H7 (cell line): ENCODE measurements at regions not wholly inside any gene's neighbourhood (a gene's known extent, or its start where the extent isn't known, plus 50 kb on each side); places are given as distances from the start of the nearest gene placed in this dataset.
"Not testable (repeated sequence)": the region's sequence is repeated elsewhere in the genome, so short reads cannot be mapped to it uniquely, and the experiment has no call there.

Source experiments
- DNase-seq: peaks from one replicate; pipeline ENCODE4 v3.0.0; 2012
- H3K27me3 ChIP-seq: 2 replicates; pipeline ENCODE4 v1.6.0; 2011; ENCODE audit warnings: mild to moderate bottlenecking, low read length; ENCODE audit not compliant: control insufficient read depth, insufficient read depth
- H3K36me3 ChIP-seq: replicated peaks from 2 replicates; pipeline ENCODE4 v1.5.1; 2011; ENCODE audit warnings: low read length; ENCODE audit not compliant: control insufficient read depth, insufficient read depth
- H3K4me3 ChIP-seq: 2 replicates; pipeline ENCODE4 v1.5.1; 2011; ENCODE audit warnings: low read depth, mild to moderate bottlenecking, control low read depth, low read length, moderate library complexity; ENCODE audit not compliant: insufficient read depth

GRCh38 chr2:217353591-217353990 lies 493.7 kb upstream of the TNP1 start:
- H3K36me3 ChIP-seq = no peaks in the 10 kb centered on the region

GRCh38 chr2:217351378-217351777 lies 491.5 kb upstream of the TNP1 start:
- no peak for DNase-seq

More at GRCh38 chr2:217353591-217353990, 493.7 kb upstream of the TNP1 start:
- Histone ChIP-seq H3K4me3 (no peak overlapping the region), H3K27me3 (no peaks in the 10 kb centered on the region; the same call in 1 of the 2 replicates)
- no peak for DNase-seq

DNA sequence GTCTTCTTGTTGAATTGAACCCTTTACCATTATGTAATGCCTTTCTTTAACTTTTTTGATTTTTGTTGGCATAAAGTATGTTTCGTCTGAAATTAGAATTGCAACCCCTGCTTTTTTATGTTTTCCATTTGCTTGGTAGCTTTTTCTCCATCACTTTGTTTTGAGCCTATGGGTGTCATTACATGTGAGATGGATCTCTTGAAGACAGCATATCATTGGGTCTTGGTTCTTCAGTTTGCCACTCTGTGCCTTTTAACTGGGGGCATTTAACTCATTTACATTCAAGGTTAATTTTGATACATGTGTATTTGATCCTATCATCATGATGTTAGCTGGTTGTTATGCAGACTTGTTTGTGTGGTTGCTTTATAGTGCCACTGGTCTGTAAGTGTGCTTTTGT lies 489.4 kb upstream of the TNP1 start:
- no peaks in the 10 kb centered on the region for H3K36me3 ChIP-seq

More at GRCh38 chr2:217351378-217351777, 491.5 kb upstream of the TNP1 start:
- Histone ChIP-seq H3K27me3 (no peaks in the 10 kb centered on the region), H3K36me3 (no peaks in the 10 kb centered on the region), H3K4me3 (no peak overlapping the region)

DNA sequence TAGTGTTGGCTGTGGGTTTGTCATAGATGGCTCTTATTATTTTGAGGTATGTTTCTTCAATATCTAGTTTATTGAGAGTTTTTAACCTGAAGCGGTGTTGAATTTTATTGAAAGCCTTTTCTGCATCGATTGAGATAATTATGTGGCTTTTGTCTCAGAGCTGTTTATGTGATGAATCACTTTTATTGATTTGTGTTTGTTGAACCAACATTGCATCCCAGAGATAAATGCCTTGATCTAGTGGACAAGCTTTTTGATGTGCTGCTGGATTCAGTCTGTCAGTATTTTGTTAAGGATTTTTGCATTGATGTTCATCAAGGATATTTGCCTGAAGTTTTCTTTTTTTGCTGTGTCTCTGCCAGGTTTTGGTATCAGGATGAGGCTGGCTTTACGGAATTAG lies 487.8 kb upstream of the TNP1 start:
- H3K4me3 ChIP-seq, H3K27me3 ChIP-seq, H3K36me3 ChIP-seq, DNase-seq: not testable (repeated sequence)

More for the DNA sequence above, 489.4 kb upstream of the TNP1 start:
- no peaks in the 10 kb centered on the region for H3K27me3 ChIP-seq
- DNase-seq = no peak
- no peak overlapping the region for H3K4me3 ChIP-seq

- H3K27me3 ChIP-seq, H3K36me3 ChIP-seq, DNase-seq, H3K4me3 ChIP-seq: not testable (repeated sequence)
These were observed 486.2 kb upstream of the TNP1 start for GRCh38 chr2:217346043-217346442.

GRCh38 chr2:217340899-217341298 lies 481.0 kb upstream of the TNP1 start:
- no peaks in the 10 kb centered on the region for H3K36me3 ChIP-seq
- peaks cover 3% of the 10 kb centered on the region; the same call in 1 of the 2 replicates for H3K27me3 ChIP-seq
- no peak overlapping the region for H3K4me3 ChIP-seq
- DNase-seq = no peak

DNA sequence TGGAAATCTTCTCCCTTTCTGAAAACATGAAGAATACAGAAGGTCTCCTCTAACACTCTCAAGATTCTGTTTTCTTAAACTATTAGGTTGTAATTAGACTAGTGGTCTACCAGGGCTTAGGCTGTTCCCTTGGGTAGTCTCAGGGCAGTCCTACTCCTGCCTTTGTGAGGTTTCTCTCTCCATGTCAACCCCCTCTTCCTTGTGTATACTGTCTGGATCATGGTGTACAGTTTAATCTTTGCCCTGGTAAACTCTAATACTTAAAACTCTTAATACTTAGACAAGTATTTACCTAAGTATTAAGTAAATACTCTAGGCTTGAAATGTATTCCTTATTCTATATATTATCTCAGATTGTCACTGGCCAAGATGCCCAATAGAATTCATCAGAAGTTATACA lies 480.3 kb upstream of the TNP1 start:
- peaks cover 3% of the 10 kb centered on the region; the same call in 1 of the 2 replicates for H3K27me3 ChIP-seq
- no peak for DNase-seq
- no peak overlapping the region for H3K4me3 ChIP-seq
- no peaks in the 10 kb centered on the region for H3K36me3 ChIP-seq

- no peak for DNase-seq
- Histone ChIP-seq H3K27me3 (peaks cover 3% of the 10 kb centered on the region; the same call in 1 of the 2 replicates), H3K4me3 (no peak overlapping the region), H3K36me3 (no peaks in the 10 kb centered on the region)
These were observed 479.9 kb upstream of the TNP1 start for GRCh38 chr2:217339753-217340152.

DNA sequence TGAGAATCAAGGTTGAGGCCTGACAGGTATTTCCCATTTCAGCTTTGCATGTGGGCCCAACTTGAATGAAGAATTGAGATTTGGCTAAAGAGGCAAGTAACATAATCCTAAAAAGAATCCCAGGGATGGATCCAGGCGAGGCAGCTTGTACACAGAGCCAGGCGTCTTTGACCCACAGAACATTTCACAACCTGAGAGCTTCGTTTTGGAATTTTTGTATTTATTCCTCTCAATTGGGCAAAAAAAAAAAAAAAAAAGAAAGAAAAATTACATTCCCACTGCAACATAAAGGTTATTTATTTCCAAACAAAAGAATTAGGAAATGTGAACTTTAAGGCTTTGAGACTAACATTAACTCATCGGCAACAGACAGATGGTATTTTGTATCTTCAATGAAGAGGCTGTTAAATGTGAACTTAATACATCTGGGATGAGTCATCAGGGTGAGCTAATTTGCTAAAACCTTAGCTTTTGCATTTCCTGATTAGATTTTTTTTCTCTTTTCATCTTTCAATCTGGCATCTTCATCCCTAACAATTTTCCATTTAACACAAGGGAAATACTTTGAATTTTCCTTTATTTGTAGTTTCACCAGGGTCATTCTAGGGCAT lies 478.5 kb upstream of the TNP1 start:
- Histone ChIP-seq H3K36me3 (no peaks in the 10 kb centered on the region), H3K27me3 (peaks cover 3% of the 10 kb centered on the region; the same call in 1 of the 2 replicates), H3K4me3 (no peak overlapping the region)
- DNase-seq = no peak

DNA sequence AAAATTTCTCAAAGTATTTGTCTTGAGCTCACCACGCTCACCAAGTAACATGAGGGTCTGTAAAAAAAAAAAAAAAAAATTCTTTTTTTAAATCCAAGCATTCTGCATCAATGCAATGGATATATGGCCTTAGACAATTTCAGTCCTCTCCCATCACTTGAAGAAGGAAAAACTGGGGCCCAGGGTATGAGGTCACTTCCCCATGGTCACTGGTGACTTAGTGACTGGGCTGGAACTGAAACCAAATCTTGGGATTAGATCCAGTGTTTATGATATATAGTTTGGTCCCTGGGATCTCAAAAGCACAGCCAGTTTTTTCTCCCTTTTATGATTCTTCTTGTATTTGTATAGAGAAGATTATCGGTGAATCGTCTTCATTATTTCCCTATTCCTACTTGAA lies 477.9 kb upstream of the TNP1 start:
- H3K36me3 ChIP-seq = no peaks in the 10 kb centered on the region
- DNase-seq = no peak
- peaks cover 6% of the 10 kb centered on the region; the same call in 1 of the 2 replicates for H3K27me3 ChIP-seq
- H3K4me3 ChIP-seq = no peak overlapping the region

GRCh38 chr2:217336694-217337093 lies 476.8 kb upstream of the TNP1 start:
- no peak for DNase-seq
- H3K27me3 ChIP-seq = peaks cover 6% of the 10 kb centered on the region; the same call in 1 of the 2 replicates
- no peaks in the 10 kb centered on the region for H3K36me3 ChIP-seq
- no peak overlapping the region for H3K4me3 ChIP-seq

DNA sequence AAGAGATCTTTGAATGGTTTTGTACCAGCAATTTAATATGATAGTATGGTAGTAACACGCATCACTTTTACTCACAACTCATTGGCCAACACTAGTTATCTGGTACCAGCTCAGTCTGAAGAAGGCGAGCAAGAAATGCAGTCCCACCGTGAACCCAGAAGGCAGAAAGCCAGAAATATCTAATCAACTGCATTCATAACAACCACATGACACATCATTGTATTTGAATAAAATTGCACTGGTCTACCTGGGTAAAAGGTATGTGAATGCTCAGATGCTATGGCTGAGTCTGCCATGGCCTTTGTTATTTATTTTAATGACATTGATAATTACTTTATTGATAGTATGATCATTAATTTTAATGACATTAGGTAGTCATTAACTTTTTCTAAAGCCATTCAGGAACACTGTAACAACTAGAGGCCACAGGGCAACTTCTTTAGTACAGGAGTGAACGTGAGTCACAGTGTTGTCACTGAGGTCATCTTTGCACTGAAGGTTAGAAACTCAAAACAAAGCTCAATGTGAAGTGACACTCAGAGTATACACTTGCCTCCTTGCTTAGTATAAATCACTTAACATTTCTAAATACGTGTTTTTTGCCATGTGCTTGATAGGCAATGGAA lies 475.6 kb upstream of the TNP1 start:
- H3K4me3 ChIP-seq = no peak overlapping the region
- H3K27me3 ChIP-seq = peaks cover 6% of the 10 kb centered on the region; the same call in 1 of the 2 replicates
- H3K36me3 ChIP-seq = no peaks in the 10 kb centered on the region
- DNase-seq = no peak

DNA sequence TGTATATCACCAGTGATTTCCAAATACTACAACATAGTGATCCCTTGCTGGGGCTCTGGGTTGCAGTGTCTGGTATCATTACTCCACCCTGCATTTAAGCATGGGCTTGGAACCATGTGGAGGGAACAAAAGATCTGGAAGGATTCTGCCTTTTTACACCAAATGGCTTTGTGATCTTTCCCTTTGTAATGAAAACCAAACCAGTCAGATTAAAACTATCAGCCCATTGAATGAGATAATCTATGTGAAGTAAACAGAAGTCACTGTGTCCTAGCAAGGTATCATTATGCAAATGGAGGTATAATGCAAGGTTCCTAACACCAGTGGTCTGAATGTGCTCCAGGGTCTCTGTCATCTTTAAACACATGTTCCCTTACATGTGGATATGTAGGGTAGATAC lies 474.7 kb upstream of the TNP1 start:
- Histone ChIP-seq H3K36me3 (no peaks in the 10 kb centered on the region), H3K27me3 (peaks cover 6% of the 10 kb centered on the region; the same call in 1 of the 2 replicates), H3K4me3 (no peak overlapping the region)
- DNase-seq = no peak

- Histone ChIP-seq H3K36me3 (no peaks in the 10 kb centered on the region), H3K27me3 (peaks cover 6% of the 10 kb centered on the region; the same call in 1 of the 2 replicates), H3K4me3 (no peak overlapping the region)
- no peak for DNase-seq
These were observed 473.0 kb upstream of the TNP1 start for GRCh38 chr2:217332866-217333265.

GRCh38 chr2:217332417-217332791 lies 472.5 kb upstream of the TNP1 start:
- Histone ChIP-seq H3K27me3 (peaks cover 6% of the 10 kb centered on the region; the same call in 1 of the 2 replicates), H3K36me3 (no peaks in the 10 kb centered on the region), H3K4me3 (no peak overlapping the region)
- DNase-seq = no peak
